GM21529 (cell line): ENCODE measurements at regions not wholly inside any gene's neighbourhood (a gene's known extent, or its start where the extent isn't known, plus 50 kb on each side); places are given as distances from the start of the nearest gene placed in this dataset.

Experiments
- ATAC-seq: cut with Tn5 transposase; IDR thresholded peaks from one replicate; pipeline ENCODE4 v1.9.1; 2021; ENCODE audit not compliant: unreplicated experiment

GRCh38 chrX:124984140-124984813, 335.4 kb upstream of the TEX13C start:
- no peak for ATAC-seq

DNA sequence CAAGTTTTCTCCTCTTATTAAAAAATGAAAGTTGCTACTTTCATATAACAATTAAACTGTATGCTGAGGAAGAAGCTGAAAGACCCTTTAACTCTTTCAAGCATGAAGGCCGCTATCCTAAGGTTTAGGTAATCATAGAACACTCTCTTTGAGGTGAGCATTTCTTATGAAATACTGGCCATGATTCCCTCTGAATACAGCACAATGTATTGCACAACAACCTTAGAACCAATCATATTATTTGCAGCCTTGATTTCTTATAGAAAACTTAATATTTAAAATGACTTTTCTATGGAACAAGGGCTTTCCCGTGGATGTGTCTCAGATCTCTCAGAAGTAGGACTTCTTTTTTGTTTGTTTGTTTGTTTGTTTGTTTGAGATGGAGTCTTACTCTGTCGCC, 333.4 kb upstream of the TEX13C start:
- ATAC-seq, result no peak

DNA sequence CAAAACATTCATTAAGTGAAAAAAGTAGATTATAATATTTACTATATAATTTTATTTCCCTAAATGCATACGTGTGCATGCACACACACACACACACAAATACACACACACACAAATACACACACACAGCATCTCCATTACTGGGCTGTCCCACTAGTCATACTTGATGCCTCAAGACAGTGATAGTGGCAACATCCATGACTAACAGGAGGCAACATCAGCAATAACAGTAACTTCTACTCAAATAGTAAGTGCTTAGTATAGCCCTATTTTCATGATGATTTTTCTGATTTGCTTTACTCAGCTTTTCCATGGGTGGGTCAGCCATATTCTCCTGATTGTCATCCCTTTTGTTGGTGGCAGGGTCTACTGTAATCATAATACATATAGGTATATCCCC, 325.9 kb upstream of the TEX13C start:
- ATAC-seq, result no peak

- no peak for ATAC-seq
These were observed 325.3 kb upstream of the TEX13C start for GRCh38 chrX:124994404-124994803.

DNA sequence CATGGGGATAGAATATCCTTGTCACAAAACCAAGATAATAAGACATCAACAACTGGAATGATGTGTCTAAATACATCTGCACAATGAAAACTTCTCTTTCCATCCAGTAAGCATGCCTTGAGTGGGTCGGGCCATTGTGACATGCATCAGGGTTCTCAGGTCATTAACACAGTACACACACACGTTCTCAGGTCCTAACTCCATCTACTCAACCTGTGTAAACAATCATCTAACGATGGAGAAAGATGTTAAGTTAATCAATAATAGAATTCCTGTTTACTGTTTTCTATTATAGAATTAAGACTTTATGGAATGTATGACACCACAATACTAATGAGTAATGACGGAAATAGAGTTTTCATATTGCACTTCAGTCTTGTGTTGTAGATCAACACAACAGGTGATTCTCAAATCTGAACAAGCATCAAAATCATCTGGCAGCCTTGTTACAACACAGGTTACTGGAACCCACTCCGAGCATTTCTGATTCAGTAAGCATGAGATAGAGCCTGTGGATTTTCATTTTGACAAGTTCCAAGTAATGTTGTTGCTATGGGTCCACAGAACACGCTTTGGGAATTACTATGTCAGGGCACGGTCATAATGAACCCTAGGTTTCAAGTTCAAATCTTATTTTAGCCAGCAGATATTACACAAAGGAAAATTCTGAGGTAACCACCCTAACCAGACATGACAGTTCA, 315.8 kb upstream of the TEX13C start:
- no peak for ATAC-seq

DNA sequence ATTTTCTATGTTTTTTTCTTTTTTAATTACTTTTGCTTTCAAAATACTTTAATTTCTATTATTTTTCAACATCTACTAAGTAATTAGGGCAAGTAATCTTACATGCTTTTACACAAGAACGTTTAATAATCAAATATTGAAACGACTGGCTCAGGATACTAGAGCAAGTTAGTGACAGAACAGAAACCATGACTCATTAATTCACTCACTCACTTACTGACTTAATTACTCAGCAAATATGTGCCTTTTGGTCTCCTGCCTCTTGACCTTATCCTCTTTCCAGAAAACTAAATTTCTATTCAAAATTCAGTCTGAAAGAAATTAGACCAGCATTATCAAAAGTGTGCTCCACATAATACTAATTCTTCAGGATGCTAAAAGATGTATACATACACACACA, 314.9 kb upstream of the TEX13C start:
- no peak for ATAC-seq

- no peak for ATAC-seq
These were observed 313.8 kb upstream of the TEX13C start for GRCh38 chrX:125005863-125006262.

DNA sequence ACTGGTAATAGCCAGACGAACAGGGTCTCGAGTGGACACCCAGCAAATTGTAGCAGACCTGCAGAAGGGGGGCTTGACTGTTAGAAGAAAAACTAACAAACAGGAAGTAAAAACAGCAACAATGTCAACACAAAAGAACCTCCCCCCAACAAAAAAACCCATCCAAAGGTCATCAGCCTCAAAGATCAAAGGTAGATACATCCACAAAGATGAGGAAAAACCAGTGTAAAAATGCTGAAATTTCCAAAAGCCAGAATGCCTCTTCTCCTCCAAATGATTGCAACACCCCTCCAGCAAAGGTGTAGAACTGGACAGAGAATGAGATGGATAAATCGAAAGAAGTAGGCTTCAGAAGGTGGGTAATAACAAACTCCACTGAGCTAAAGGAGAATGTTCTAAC, 313.0 kb upstream of the TEX13C start:
- no peak for ATAC-seq

DNA sequence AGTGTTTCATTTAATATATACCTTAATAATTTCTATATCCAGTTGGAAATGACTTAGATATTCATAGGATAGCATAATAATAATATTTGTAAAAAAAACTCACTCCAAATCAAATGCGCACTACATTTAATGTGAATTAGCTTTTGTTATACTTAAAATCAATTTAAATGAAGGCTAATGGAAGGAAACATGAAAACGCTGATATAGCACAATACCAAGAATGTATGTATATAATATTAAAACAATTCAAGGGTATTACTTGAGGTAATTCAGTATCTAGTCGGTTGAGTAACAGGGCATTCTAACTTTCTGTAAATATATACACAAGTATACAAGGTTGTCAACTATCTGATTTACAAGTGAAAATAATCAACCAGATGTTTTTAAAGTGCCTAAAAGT, 307.1 kb upstream of the TEX13C start:
- no peak for ATAC-seq

DNA sequence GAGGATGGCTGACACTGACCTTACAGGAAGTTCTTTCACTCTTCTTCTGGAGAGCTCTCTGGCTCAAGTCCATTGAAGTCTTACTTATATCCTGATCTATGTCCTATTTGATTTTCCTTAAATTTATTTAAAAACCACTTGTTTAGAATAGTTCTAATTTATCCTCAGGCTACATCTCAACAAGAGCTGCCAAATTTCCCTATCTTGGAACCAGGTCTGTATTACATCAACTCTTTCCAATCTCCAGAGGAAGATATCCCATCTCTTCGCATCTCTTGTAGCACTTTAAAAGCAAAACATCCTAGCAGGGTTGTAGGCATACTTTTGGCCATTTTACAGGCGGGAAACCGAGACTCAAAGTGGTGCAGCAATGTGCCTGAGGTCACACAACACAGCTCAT, 290.5 kb upstream of the TEX13C start:
- no peak for ATAC-seq
